Lower lobe of right lung (tissue), 2 donors: ENCODE measurements at regions not wholly inside any gene's neighbourhood (a gene's known extent, or its start where the extent isn't known, plus 50 kb on each side); places are given as distances from the start of the nearest gene placed in this dataset.

Experiments
- ATAC-seq, 2 donors: fragments of 200-7000 bp; cut with Tn5 transposase; one replicate each; pipeline ENCODE4 v1.9.1; 2020 to 2022; ENCODE audit warnings: mild to moderate bottlenecking in 2 of 2, moderate library complexity in 2 of 2
- DNase-seq: peaks from one replicate; pipeline ENCODE4 v3.0.0-alpha.2; 2020
- H3K27ac ChIP-seq: fragments of 200-600 bp; one replicate; pipeline ENCODE4 v1.8.0; 2022
- H3K27me3 ChIP-seq: fragments of 200-600 bp; one replicate; pipeline ENCODE4 v1.8.0; 2022; ENCODE audit warnings: low read depth
- H3K36me3 ChIP-seq: fragments of 200-600 bp; one replicate; pipeline ENCODE4 v1.8.0; 2022; ENCODE audit warnings: mild to moderate bottlenecking
- H3K4me1 ChIP-seq: fragments of 200-600 bp; one replicate; pipeline ENCODE4 v1.8.0; 2022
- H3K4me3 ChIP-seq: fragments of 200-600 bp; one replicate; pipeline ENCODE4 v1.8.0; 2022; ENCODE audit warnings: mild to moderate bottlenecking
- H3K9me3 ChIP-seq: fragments of 200-600 bp; one replicate; pipeline ENCODE4 v1.8.0; 2022
- CTCF ChIP-seq: fragments of 200-600 bp; IDR thresholded peaks from one replicate; pipeline ENCODE4 v1.8.0; 2022; ENCODE audit warnings: antibody characterized with exemption, mild to moderate bottlenecking
- intact Hi-C: fragments of 100-400 bp; cut with DNase I; formaldehyde crosslinking; loops from one replicate; pipeline ENCODE4 v1.11.0; 2022
- donor health status: DM: no; HTN: yes; CAD: no; lungs with severe emphysema.

GRCh38 chr5:66498791-66499207, 97.4 kb upstream of the MAST4 start:
- Histone ChIP-seq H3K4me3 (no peak overlapping the region), H3K4me1 (no peaks in the 10 kb centered on the region), H3K27me3 (no peaks in the 10 kb centered on the region), H3K27ac (no peak overlapping the region), H3K9me3 (no peaks in the 10 kb centered on the region), H3K36me3 (no peaks in the 10 kb centered on the region)
- intact Hi-C loops: no loop called here
- ATAC-seq: peak; percentile 38 to 47
- no peak for TF ChIP-seq CTCF
- DNase-seq: no peak

- no peak overlapping the region for H3K4me3 ChIP-seq
Observed at GRCh38 chr5:66503203-66503789, 92.9 kb upstream of the MAST4 start.

GRCh38 chr5:66507106-66507505, 89.1 kb upstream of the MAST4 start:
- Histone ChIP-seq H3K27me3 (no peaks in the 10 kb centered on the region), H3K36me3 (no peaks in the 10 kb centered on the region), H3K27ac (no peak overlapping the region), H3K9me3 (no peaks in the 10 kb centered on the region), H3K4me1 (no peaks in the 10 kb centered on the region), H3K4me3 (no peak overlapping the region)
- no peak for DNase-seq
- intact Hi-C loops: no loop called here
- no peak for TF ChIP-seq CTCF
- ATAC-seq: no peak

More at GRCh38 chr5:66503203-66503789, 92.9 kb upstream of the MAST4 start:
- DNase-seq (no peak), ATAC-seq (no peak)
- Histone ChIP-seq H3K9me3 (no peaks in the 10 kb centered on the region), H3K27ac (no peak overlapping the region), H3K27me3 (no peaks in the 10 kb centered on the region), H3K36me3 (no peaks in the 10 kb centered on the region), H3K4me1 (no peaks in the 10 kb centered on the region)
- intact Hi-C loops: no loop called here
- TF ChIP-seq CTCF: no peak

GRCh38 chr5:66511491-66511890, 84.7 kb upstream of the MAST4 start:
- no peak for DNase-seq
- intact Hi-C loops: no loop called here
- ATAC-seq: no peak
- Histone ChIP-seq H3K4me3 (no peak overlapping the region), H3K9me3 (no peaks in the 10 kb centered on the region), H3K27me3 (no peaks in the 10 kb centered on the region), H3K27ac (no peak overlapping the region), H3K4me1 (no peaks in the 10 kb centered on the region), H3K36me3 (no peaks in the 10 kb centered on the region)
- TF ChIP-seq CTCF: no peak

GRCh38 chr5:66513130-66513529, 83.1 kb upstream of the MAST4 start:
- no peaks in the 10 kb centered on the region for H3K4me1 ChIP-seq
- ATAC-seq (no peak), DNase-seq (no peak)
- intact Hi-C loops: no loop called here
- H3K4me3 ChIP-seq: no peak overlapping the region
- H3K9me3 ChIP-seq: no peaks in the 10 kb centered on the region
- H3K36me3 ChIP-seq: no peaks in the 10 kb centered on the region
- no peaks in the 10 kb centered on the region for H3K27me3 ChIP-seq
- TF ChIP-seq CTCF: no peak
- H3K27ac ChIP-seq: no peak overlapping the region
